Mesendoderm (in vitro differentiated cells): ENCODE measurements at regions not wholly inside any gene's neighbourhood (a gene's known extent, or its start where the extent isn't known, plus 50 kb on each side); places are given as distances from the start of the nearest gene placed in this dataset.

Experiments
- DNase-seq: peaks from one replicate; pipeline ENCODE4 v3.0.0; 2013
- H2AK5ac ChIP-seq: 2 replicates; pipeline ENCODE4 v1.6.1; 2013; ENCODE audit warnings: low read length, inconsistent platforms
- H2BK120ac ChIP-seq: 2 replicates; pipeline ENCODE4 v1.6.1; 2013; ENCODE audit warnings: low read depth, mild to moderate bottlenecking, low read length, moderate library complexity, mixed read lengths
- H2BK15ac ChIP-seq: replicated peaks from 2 replicates; pipeline ENCODE4 v1.6.1; 2013; ENCODE audit warnings: low read depth, mild to moderate bottlenecking, moderate library complexity
- H2BK5ac ChIP-seq: 2 replicates; pipeline ENCODE4 v1.6.1; 2013; ENCODE audit warnings: low read length, inconsistent platforms
- H3K18ac ChIP-seq: 2 replicates; pipeline ENCODE4 v1.6.1; 2013; ENCODE audit warnings: mild to moderate bottlenecking, low read length, mixed read lengths
- H3K23ac ChIP-seq: one replicate; pipeline ENCODE4 v1.6.1; 2013; ENCODE audit warnings: low read length
- H3K27ac ChIP-seq: 2 replicates; pipeline ENCODE4 v1.5.1; 2013; ENCODE audit warnings: low read depth, mild to moderate bottlenecking, inconsistent platforms, low read length, moderate library complexity
- H3K27me3 ChIP-seq: 2 replicates; pipeline ENCODE4 v1.6.1; 2013; ENCODE audit warnings: low read length, control low read depth, mild to moderate bottlenecking, inconsistent platforms; ENCODE audit not compliant: insufficient read depth, poor library complexity
- H3K36me3 ChIP-seq: 2 replicates; pipeline ENCODE4 v1.6.1; 2013; ENCODE audit warnings: low read length, inconsistent platforms; ENCODE audit not compliant: control insufficient read depth, insufficient read depth
- H3K4ac ChIP-seq: one replicate; pipeline ENCODE4 v1.6.1; 2013; ENCODE audit warnings: low read depth, mild to moderate bottlenecking, low read length, moderate library complexity
- H3K4me1 ChIP-seq: 2 replicates; pipeline ENCODE4 v1.6.1; 2013; ENCODE audit warnings: low read depth, low read length, inconsistent platforms; ENCODE audit not compliant: control insufficient read depth
- H3K4me2 ChIP-seq: 2 replicates; pipeline ENCODE4 v1.6.1; 2013; ENCODE audit warnings: low read length
- H3K4me3 ChIP-seq: 2 replicates; pipeline ENCODE4 v1.5.1; 2013; ENCODE audit warnings: mild to moderate bottlenecking, low read length
- H3K56ac ChIP-seq: one replicate; pipeline ENCODE4 v1.6.1; 2013; ENCODE audit warnings: low read length
- H3K79me1 ChIP-seq: 2 replicates; pipeline ENCODE4 v1.6.1; 2013; ENCODE audit warnings: low read length, inconsistent platforms
- H3K79me2 ChIP-seq: 2 replicates; pipeline ENCODE4 v1.6.1; 2013; ENCODE audit warnings: mild to moderate bottlenecking, low read length; ENCODE audit not compliant: control insufficient read depth, insufficient read depth
- H3K9ac ChIP-seq: 2 replicates; pipeline ENCODE4 v1.6.1; 2013; ENCODE audit warnings: low read length, inconsistent platforms
- H4K5ac ChIP-seq: one replicate; pipeline ENCODE4 v1.6.1; 2013; ENCODE audit warnings: low read length
- H4K8ac ChIP-seq: one replicate; pipeline ENCODE4 v1.6.1; 2013; ENCODE audit warnings: low read depth, mild to moderate bottlenecking, control low read depth, low read length, moderate library complexity
- WGBS: extraction: QIAGEN DNeasy Blood & Tissue Kit; methylation state at CpG from one replicate; pipeline ENCODE4 v1.1.7; 2013; ENCODE audit warnings: low lambda C conversion rate, missing lambda C conversion rate; ENCODE audit not compliant: insufficient coverage; ENCODE audit errors: extremely low coverage; 5-methylcytosine and 5-hydroxymethylcytosine counted together

DNA sequence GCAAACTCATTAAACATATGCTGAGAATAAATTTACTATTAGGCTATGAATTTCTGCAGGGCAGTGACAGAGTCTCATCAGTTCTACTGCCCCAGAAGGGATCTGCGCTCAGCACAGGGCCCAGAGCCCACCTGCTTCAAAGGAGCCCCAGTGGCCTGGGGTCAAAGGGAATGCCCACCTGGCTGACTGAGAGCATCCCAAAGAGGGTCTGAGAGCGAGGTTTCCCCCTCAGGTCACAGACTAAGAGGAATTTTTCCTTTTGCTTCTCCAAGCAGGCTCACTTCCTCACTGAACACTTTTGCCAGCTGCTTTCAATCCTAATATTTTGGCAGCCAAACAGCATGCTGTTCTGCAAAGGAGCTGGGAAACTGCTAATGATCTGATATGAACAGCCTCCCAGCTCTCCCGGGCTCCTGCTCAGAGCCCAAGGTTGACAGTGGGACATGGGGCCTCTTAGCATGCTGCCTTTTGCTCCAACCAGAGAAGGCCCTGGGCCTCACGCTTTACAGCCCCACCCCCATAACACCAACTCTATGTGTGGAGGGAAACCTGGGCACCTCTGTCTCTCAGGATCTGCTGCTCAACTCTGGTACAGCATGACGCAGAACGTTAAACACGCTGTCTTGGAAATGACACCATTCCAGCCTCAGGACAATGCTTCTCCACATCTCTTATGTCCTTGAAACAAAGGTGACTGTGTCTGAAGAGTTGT lies 70.7 kb upstream of the SYT6 start:
- H3K18ac ChIP-seq, result no peak overlapping the region
- H3K4me3 ChIP-seq, result no peak overlapping the region
- H3K27ac ChIP-seq, result no peak overlapping the region
- H3K36me3 ChIP-seq, result no peaks in the 10 kb centered on the region
- no peak overlapping the region for H3K9ac ChIP-seq
- WGBS, result no CpG with 5 or more reads among the region's 7 CpGs
- H3K4me1 ChIP-seq, result no peaks in the 10 kb centered on the region
- H2BK5ac ChIP-seq, result no peak overlapping the region
- no peak overlapping the region for H2BK120ac ChIP-seq
- H3K23ac ChIP-seq, result no peak overlapping the region
- no peak overlapping the region for H3K4ac ChIP-seq
- H2BK15ac ChIP-seq, result no peak overlapping the region
- H3K4me2 ChIP-seq, result no peak overlapping the region
- no peaks in the 10 kb centered on the region for H3K79me1 ChIP-seq
- H4K5ac ChIP-seq, result no peak overlapping the region
- no peaks in the 10 kb centered on the region for H3K27me3 ChIP-seq
- no peak overlapping the region for H3K56ac ChIP-seq
- H3K79me2 ChIP-seq, result no peaks in the 10 kb centered on the region
- DNase-seq, result no peak
- H4K8ac ChIP-seq, result no peak overlapping the region
- no peak overlapping the region for H2AK5ac ChIP-seq

GRCh38 chr1:114222920-114223319 lies 69.3 kb upstream of the SYT6 start:
- DNase-seq, result no peak
- H3K4me3 ChIP-seq, result no peak overlapping the region
- H3K18ac ChIP-seq, result no peak overlapping the region
- no CpG with 5 or more reads among the region's 4 CpGs for WGBS
- no peak overlapping the region for H2BK5ac ChIP-seq
- H2BK15ac ChIP-seq, result no peak overlapping the region
- no peak overlapping the region for H3K4ac ChIP-seq
- H4K5ac ChIP-seq, result no peak overlapping the region
- H3K79me2 ChIP-seq, result no peaks in the 10 kb centered on the region
- no peak overlapping the region for H2BK120ac ChIP-seq
- no peaks in the 10 kb centered on the region for H3K4me1 ChIP-seq
- no peaks in the 10 kb centered on the region for H3K79me1 ChIP-seq
- H2AK5ac ChIP-seq, result no peak overlapping the region
- H3K23ac ChIP-seq, result no peak overlapping the region
- H3K27ac ChIP-seq, result no peak overlapping the region
- no peak overlapping the region for H4K8ac ChIP-seq
- no peak overlapping the region for H3K4me2 ChIP-seq
- no peaks in the 10 kb centered on the region for H3K36me3 ChIP-seq
- no peak overlapping the region for H3K56ac ChIP-seq
- no peaks in the 10 kb centered on the region for H3K27me3 ChIP-seq
- H3K9ac ChIP-seq, result no peak overlapping the region

DNA sequence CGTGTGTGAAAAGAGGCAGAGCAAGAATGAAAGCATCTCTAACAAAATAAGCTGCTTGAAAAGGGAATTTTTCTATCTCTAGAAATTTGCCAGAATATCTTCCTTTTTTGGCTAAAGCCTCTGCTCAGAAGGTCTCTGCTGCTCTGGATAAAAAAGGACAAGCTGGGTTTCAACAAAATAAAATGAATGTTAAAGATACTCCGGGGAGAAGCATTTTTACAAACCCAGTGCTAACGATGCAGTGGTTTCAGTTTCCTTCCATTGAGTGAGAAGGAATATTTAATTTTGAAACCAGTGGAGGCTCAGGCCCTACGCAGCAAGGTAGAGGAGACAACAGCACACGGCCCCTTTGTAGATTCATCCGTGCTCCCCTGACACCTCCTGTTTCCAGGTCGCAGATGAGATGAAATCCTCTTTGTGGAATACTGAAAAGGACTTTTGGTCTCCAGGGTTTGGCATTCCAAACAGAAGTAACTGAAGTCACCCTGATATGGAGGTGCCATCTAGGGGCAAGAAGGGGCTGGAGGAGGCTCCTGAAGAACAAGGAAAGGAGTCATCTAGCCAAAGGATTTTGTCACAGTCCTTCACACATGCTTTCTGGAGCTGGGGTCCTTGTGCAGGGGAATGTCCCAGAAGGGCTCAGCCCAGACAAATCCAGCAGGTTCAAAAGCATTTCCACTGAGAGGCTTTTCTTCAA lies 65.7 kb upstream of the SYT6 start:
- H3K4ac ChIP-seq, result no peak overlapping the region
- no peak overlapping the region for H2BK120ac ChIP-seq
- H3K27ac ChIP-seq, result no peak overlapping the region
- peak; percentile 72 for DNase-seq
- H2AK5ac ChIP-seq, result no peak overlapping the region
- no peak overlapping the region for H4K8ac ChIP-seq
- no peaks in the 10 kb centered on the region for H3K79me2 ChIP-seq
- H3K18ac ChIP-seq, result no peak overlapping the region
- no peaks in the 10 kb centered on the region for H3K4me1 ChIP-seq
- no peaks in the 10 kb centered on the region for H3K79me1 ChIP-seq
- no peak overlapping the region for H2BK15ac ChIP-seq
- WGBS, result 100% methylated on average over 1 of the region's 7 CpGs
- no peak overlapping the region for H4K5ac ChIP-seq
- H3K9ac ChIP-seq, result no peak overlapping the region
- no peak overlapping the region for H3K23ac ChIP-seq
- no peaks in the 10 kb centered on the region for H3K36me3 ChIP-seq
- no peaks in the 10 kb centered on the region for H3K27me3 ChIP-seq
- no peak overlapping the region for H3K56ac ChIP-seq
- no peak overlapping the region for H3K4me3 ChIP-seq
- no peak overlapping the region for H3K4me2 ChIP-seq
- no peak overlapping the region for H2BK5ac ChIP-seq

DNA sequence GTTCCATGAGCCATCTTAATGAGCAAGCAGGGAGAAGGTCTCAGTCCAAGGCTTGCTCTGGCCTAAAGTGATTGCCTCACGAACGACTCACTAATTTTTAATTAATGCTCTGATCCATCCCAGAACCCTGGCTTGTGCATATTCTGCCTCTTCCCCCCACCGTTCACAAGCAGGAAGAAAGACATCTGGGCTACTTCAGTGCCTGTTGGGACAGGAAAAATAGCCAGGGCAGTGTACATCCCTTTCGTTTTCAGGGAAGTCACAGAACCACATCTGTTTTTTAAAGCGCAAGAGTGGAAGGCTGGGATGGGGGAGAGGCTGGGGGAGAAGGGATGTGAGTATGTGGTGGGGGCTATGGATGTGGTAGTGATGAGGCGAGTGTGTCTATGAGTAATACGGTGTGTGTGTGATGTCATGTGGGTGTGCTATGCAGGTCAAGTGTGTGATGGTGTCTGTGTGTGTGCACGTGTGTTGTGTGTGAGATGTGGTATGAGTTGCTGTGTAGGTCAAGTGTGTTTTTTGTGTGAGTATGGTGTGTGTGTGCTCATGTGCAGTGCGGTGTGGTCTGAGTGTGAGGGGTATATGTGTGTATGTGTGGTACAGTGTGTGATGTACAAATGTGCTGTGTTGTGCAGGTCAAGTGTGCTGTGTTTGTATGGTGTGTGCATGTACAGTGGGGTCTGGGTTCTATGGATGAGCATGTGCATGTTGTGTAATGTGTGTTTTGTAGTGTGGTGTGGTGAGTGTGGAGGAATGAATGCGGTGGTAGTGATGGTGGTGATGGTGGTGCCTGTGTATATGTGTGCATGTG lies 64.9 kb upstream of the SYT6 start:
- 100% methylated on average over 1 of the region's 10 CpGs for WGBS
- no peak overlapping the region for H3K9ac ChIP-seq

GRCh38 chr1:114216431-114217173 lies 62.9 kb upstream of the SYT6 start:
- Histone ChIP-seq H3K27me3 (no peaks in the 10 kb centered on the region), H3K56ac (no peak overlapping the region), H4K5ac (no peak overlapping the region), H3K18ac (no peak overlapping the region), H2BK5ac (no peak overlapping the region), H2AK5ac (no peak overlapping the region), H3K9ac (no peak overlapping the region), H2BK15ac (no peak overlapping the region), H3K23ac (no peak overlapping the region), H3K4me2 (no peak overlapping the region), H3K79me1 (no peaks in the 10 kb centered on the region), H4K8ac (no peak overlapping the region), H3K4ac (no peak overlapping the region), H3K4me3 (no peak overlapping the region), H3K36me3 (no peaks in the 10 kb centered on the region), H3K79me2 (no peaks in the 10 kb centered on the region), H2BK120ac (no peak overlapping the region), H3K27ac (no peak overlapping the region), H3K4me1 (no peaks in the 10 kb centered on the region)
- no CpG with 5 or more reads among the region's 11 CpGs for whole genome bisulfite sequencing
- no peak for DNase-seq

More for the DNA sequence above, 64.9 kb upstream of the SYT6 start:
- H2BK15ac ChIP-seq, result no peak overlapping the region
- no peak overlapping the region for H2BK120ac ChIP-seq
- no peak overlapping the region for H4K5ac ChIP-seq
- no peak overlapping the region for H3K56ac ChIP-seq
- H3K27me3 ChIP-seq, result no peaks in the 10 kb centered on the region
- H3K4me3 ChIP-seq, result no peak overlapping the region
- no peaks in the 10 kb centered on the region for H3K4me1 ChIP-seq
- peak overlapping the region; percentile 70 for H3K23ac ChIP-seq
- no peak for DNase-seq
- no peak overlapping the region for H3K4me2 ChIP-seq
- no peak overlapping the region for H3K18ac ChIP-seq
- no peak overlapping the region for H3K4ac ChIP-seq
- no peak overlapping the region for H4K8ac ChIP-seq
- no peaks in the 10 kb centered on the region for H3K79me1 ChIP-seq
- no peaks in the 10 kb centered on the region for H3K36me3 ChIP-seq
- no peak overlapping the region for H3K27ac ChIP-seq
- H2AK5ac ChIP-seq, result peak overlapping the region; percentile 3
- H2BK5ac ChIP-seq, result no peak overlapping the region
- no peaks in the 10 kb centered on the region for H3K79me2 ChIP-seq
